ENCODE measurements at regions not wholly inside any gene's neighbourhood (a gene's known extent, or its start where the extent isn't known, plus 50 kb on each side); places are given as distances from the start of the nearest gene placed in this dataset.
"Not testable (repeated sequence)": the region's sequence is repeated elsewhere in the genome, so short reads cannot be mapped to it uniquely, and the experiment has no call there.

DNA sequence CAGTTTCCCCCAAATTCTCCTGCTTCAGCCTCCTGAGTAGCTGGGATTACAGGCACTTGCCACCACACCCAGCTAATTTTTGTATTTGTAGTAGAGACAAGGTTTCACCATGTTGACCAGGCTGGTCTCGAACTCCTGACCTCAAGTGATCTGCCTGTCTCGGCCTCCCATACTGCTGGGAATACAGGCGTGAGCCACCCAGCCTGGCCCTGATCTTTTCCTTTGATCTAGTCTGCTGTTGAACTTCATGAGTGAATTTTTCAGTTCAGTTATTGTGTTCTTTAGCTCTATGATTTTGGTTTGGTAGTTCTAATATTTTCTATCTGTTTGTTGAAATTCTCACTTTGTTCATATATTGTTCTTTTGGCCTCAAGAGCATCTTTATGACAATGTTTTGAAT is 83.4 kb upstream of the RAP2C start:
- in situ Hi-C loops (cut with HindIII; ENCODE audit: low sequenced_read_pairs), result not testable (repeated sequence)

GRCh38 chrX:132294776-132295495 is 75.7 kb upstream of the RAP2C start:
- in situ Hi-C loops (cut with HindIII; ENCODE audit: low sequenced_read_pairs), result loop anchor here (25.0 kb wide), 1 partner anchor 317 kb away; no protein-coding TSS in a partner anchor

- in situ Hi-C loops (cut with HindIII; ENCODE audit: low sequenced_read_pairs), result loop anchor here (25.0 kb wide), 1 partner anchor 318 kb away; no protein-coding TSS in a partner anchor
Measured at GRCh38 chrX:132294192-132294591, 74.9 kb upstream of the RAP2C start.

- in situ Hi-C loops (cut with HindIII; ENCODE audit: low sequenced_read_pairs), result loop anchor here (25.0 kb wide), 1 partner anchor 320 kb away; no protein-coding TSS in a partner anchor
Measured at GRCh38 chrX:132292793-132293192, 73.5 kb upstream of the RAP2C start.

DNA sequence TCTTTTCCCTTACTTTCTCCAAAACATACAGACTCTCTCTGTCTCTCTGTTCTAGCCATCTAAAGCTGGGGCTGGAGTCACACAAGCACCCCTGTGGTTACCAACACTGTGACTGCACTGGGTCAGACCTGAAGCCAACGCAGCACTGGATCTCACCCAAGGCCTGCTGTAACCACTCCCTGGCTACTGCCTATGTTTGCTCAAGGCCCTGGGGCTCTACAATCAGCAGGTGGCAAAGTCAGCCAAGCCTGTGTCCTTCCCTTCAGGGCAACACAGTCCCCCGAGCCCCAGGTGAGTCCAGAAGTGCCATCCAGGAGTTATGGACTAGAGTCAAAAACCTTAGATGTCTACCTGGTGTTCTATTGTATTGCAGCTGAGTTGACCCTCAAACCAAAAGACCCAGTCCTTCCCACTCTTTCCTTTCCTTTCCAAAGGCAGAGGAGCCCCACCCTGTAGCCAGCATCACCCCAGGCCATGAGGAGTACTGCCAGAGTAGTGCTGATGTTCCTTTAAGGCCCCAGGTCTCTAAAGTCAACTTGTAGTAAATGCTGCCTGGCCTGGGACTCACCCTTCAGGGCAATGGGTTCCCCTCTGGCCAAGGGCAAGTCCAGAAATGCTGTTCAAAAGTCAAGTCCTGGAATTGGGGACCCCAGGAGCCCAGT is 58.8 kb upstream of the RAP2C start:
- in situ Hi-C loops (cut with HindIII; ENCODE audit: low sequenced_read_pairs), result loop anchor here (25.0 kb wide), 1 partner anchor 334 kb away; no protein-coding TSS in a partner anchor

DNA sequence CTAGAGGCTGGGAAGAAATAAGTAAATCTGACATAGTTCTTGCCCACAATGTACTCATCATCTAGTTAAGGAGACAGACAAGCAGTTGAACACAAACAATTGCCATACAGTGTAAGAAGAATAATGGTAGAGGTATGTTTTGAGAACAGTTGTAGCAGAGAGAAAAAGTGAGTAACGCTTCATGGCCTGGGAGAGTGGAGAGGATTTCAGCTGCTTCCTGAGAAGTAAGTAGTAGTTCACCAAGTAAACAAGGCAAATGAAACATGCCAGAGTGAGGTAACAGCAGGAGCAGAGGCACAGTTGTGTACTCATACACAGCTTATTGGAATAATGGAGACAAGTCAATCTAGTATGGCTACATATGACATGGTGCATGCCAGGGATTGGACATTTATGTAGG is 53.6 kb upstream of the RAP2C start:
- in situ Hi-C loops (cut with HindIII; ENCODE audit: low sequenced_read_pairs), result no loop called here

- in situ Hi-C loops (cut with HindIII; ENCODE audit: low sequenced_read_pairs), result no loop called here
Measured at GRCh38 chrX:132271311-132271778, 52.1 kb upstream of the RAP2C start.

DNA sequence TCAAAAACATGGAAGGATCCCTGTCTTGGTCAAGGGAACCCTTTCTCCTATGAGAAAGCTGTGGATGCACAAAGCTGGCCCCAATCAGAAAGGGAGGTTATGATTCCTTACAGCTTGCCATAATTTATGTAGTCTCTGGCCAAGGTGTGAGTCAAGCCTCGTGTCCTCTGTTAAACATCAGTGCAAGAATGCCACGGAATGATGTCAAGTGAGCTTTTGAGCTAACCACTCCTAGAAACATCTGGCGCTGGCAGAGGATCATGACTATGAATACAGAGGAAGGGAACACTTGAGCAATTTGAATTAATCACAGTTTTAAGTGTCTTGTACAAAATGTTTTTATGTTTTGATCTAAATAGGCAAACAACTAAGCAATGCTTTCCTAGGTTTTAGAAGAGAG is 51.5 kb upstream of the RAP2C start:
- in situ Hi-C loops (cut with HindIII; ENCODE audit: low sequenced_read_pairs), result no loop called here

DNA sequence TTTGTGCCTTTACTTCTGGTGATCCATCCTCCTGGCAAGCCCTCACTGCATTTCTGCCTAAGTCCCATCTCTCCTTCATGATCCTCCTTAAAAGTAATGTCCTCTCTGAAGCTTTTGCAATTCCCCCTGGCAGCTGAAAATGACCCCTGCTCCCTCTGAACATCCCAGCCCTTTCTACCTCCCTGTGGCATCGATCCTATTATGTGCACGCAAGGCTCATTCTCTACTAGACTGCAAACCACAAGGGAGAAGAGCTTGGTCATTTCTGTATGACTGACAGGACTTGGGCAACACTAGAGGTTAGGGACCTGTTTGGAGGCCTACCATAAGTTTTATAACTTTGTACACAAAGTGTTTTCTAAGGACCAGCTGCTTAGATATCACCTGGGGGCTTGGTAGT is 50.8 kb upstream of the RAP2C start:
- in situ Hi-C loops (cut with HindIII; ENCODE audit: low sequenced_read_pairs), result no loop called here

Measured in endothelial cell of hepatic sinusoid (primary cell).